ENCODE measurements at regions not wholly inside any gene's neighbourhood (a gene's known extent, or its start where the extent isn't known, plus 50 kb on each side); places are given as distances from the start of the nearest gene placed in this dataset.

- H3K36me3 ChIP-seq, result no peaks in the 10 kb centered on the region
- no peaks in the 10 kb centered on the region for H3K27me3 ChIP-seq
- DNase-seq, result no peak
- intact Hi-C loops (cut with DNase I), result no loop called here
- no peak overlapping the region for H3K27ac ChIP-seq
- no peak for ATAC-seq
- H3K9me3 ChIP-seq, result no peaks in the 10 kb centered on the region
- peaks cover 6% of the 10 kb centered on the region for H3K4me1 ChIP-seq
- H3K4me3 ChIP-seq, result no peak overlapping the region
- no peak for TF ChIP-seq CTCF (IDR thresholded peaks at IDR 0.05)
These were observed 165.5 kb downstream of the KIF26A start for GRCh38 chr14:104303705-104304425.

GRCh38 chr14:104304451-104305351 is 166.3 kb downstream of the KIF26A start:
- DNase-seq (no peak), ATAC-seq (no peak)
- H3K27ac ChIP-seq, result no peak overlapping the region
- no peaks in the 10 kb centered on the region for H3K36me3 ChIP-seq
- no peaks in the 10 kb centered on the region for H3K27me3 ChIP-seq
- H3K4me3 ChIP-seq, result no peak overlapping the region
- intact Hi-C loops (cut with DNase I), result no loop called here
- peaks cover 4% of the 10 kb centered on the region for H3K4me1 ChIP-seq
- TF ChIP-seq CTCF (IDR thresholded peaks at IDR 0.05), result no peak
- no peaks in the 10 kb centered on the region for H3K9me3 ChIP-seq

GRCh38 chr14:104305511-104306449 is 167.4 kb downstream of the KIF26A start:
- DNase-seq, result no peak
- no peak overlapping the region for H3K4me3 ChIP-seq
- H3K27ac ChIP-seq, result no peak overlapping the region
- no peaks in the 10 kb centered on the region for H3K4me1 ChIP-seq
- no peak for ATAC-seq
- H3K9me3 ChIP-seq, result no peaks in the 10 kb centered on the region
- no peak for TF ChIP-seq CTCF (IDR thresholded peaks at IDR 0.05)
- intact Hi-C loops (cut with DNase I), result no loop called here
- no peaks in the 10 kb centered on the region for H3K36me3 ChIP-seq
- H3K27me3 ChIP-seq, result no peaks in the 10 kb centered on the region

GRCh38 chr14:104306450-104307040 is 168.2 kb downstream of the KIF26A start:
- DNase-seq (no peak), ATAC-seq (no peak)
- no peaks in the 10 kb centered on the region for H3K4me1 ChIP-seq
- intact Hi-C loops (cut with DNase I), result no loop called here
- H3K4me3 ChIP-seq, result no peak overlapping the region
- no peaks in the 10 kb centered on the region for H3K36me3 ChIP-seq
- H3K27me3 ChIP-seq, result no peaks in the 10 kb centered on the region
- H3K27ac ChIP-seq, result no peak overlapping the region
- no peak for TF ChIP-seq CTCF (IDR thresholded peaks at IDR 0.05)
- no peaks in the 10 kb centered on the region for H3K9me3 ChIP-seq

- no peaks in the 10 kb centered on the region for H3K4me1 ChIP-seq
- H3K36me3 ChIP-seq, result no peaks in the 10 kb centered on the region
- ATAC-seq, result no peak
- no peak overlapping the region for H3K4me3 ChIP-seq
- DNase-seq, result no peak
- H3K27ac ChIP-seq, result no peak overlapping the region
- no peaks in the 10 kb centered on the region for H3K27me3 ChIP-seq
- no peaks in the 10 kb centered on the region for H3K9me3 ChIP-seq
- TF ChIP-seq CTCF (IDR thresholded peaks at IDR 0.05), result no peak
- intact Hi-C loops (cut with DNase I), result no loop called here
These were observed 168.8 kb downstream of the KIF26A start for GRCh38 chr14:104307246-104307626.
